H1 (cell line): ENCODE measurements at regions not wholly inside any gene's neighbourhood (a gene's known extent, or its start where the extent isn't known, plus 50 kb on each side); places are given as distances from the start of the nearest gene placed in this dataset.

Source experiments
- HDAC6 ChIP-seq: IDR thresholded peaks from one replicate; pipeline ENCODE4 v1.7.1; 2012; ENCODE audit warnings: low read depth, mild to moderate bottlenecking, inconsistent platforms, low read length, moderate library complexity
- JUN ChIP-seq: IDR thresholded peaks from 2 replicates; pipeline ENCODE4 v1.6.1; 2011; ENCODE audit warnings: low read depth, mild to moderate bottlenecking, improper control_type of control experiment, low read length
- MAFK ChIP-seq: IDR thresholded peaks from 2 replicates; pipeline ENCODE4 v1.6.1; 2012; ENCODE audit warnings: low read depth, mild to moderate bottlenecking, improper control_type of control experiment, low read length
- POLR2A ChIP-seq, 2 experiments: IDR thresholded peaks; 1 replicate in 1 of 2; 2 replicates in 1 of 2; pipeline ENCODE4 v1.6.1; 2011; ENCODE audit warnings: low read depth in 2 of 2, low read length in 2 of 2, mild to moderate bottlenecking in 2 of 2; ENCODE audit errors: control extremely low read depth in 1 of 2
- POLR2AphosphoS5 ChIP-seq: IDR thresholded peaks from 2 replicates; pipeline ENCODE4 v1.6.1; 2011; ENCODE audit warnings: low read depth, low read length
- RNF2 ChIP-seq: fragments of 200-900, 300-1000 bp; sonication (generic); IDR thresholded peaks from 2 replicates; pipeline ENCODE4 v1.7.1; 2016; ENCODE audit warnings: borderline replicate concordance, low read depth, mild to moderate bottlenecking, antibody characterized with exemption, low read length; ENCODE audit not compliant: poor library complexity, severe bottlenecking; ENCODE audit errors: missing control alignments
- SP1 ChIP-seq: IDR thresholded peaks from 2 replicates; pipeline ENCODE4 v1.6.1; 2011; ENCODE audit warnings: low read depth, low read length
- TCF12 ChIP-seq: IDR thresholded peaks from 2 replicates; pipeline ENCODE4 v1.6.1; 2011; ENCODE audit warnings: low read depth, mild to moderate bottlenecking, low read length
- TF ChIP-seq, protein P1 (sequence below), 3 experiments: IDR thresholded peaks; 1 replicate in 2 of 3; 2 replicates in 1 of 3; pipeline versions ENCODE4 v1.5.1 to v1.6.1; 2011; ENCODE audit warnings: low read length in 3 of 3, mild to moderate bottlenecking in 3 of 3, inconsistent platforms in 2 of 3, low read depth in 1 of 3, moderate library complexity in 1 of 3; ENCODE audit not compliant: insufficient read depth in 1 of 3; ENCODE audit errors: control extremely low read depth in 1 of 3

DNA sequence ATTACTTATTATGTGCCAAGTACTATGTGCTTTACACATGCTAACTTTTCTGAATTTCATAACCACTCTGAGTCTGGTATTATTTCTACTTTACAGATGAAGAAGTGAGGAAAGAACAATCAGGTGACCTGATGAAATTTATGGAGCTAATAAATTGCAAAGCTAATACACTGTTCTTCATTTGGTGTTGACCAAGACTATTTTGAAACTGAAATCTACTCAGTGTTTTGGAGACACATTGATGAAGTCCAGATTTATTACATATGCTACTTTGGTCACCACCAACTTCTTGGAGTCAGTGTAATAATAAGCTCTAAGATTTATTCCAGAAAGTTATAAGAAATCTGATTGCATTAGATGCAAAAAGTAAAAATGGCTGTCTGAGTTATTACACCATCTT is 637.9 kb downstream of the FAT4 start:
- no peak for TF ChIP-seq SP1
- TF ChIP-seq MAFK, result no peak
- no peak for TF ChIP-seq RNF2
- no peak for TF ChIP-seq POLR2A (IDR thresholded peaks at IDR 0.05; ENCODE audit: control extremely low read depth in 1 of 2, low read depth in 2 of 2, low read length in 2 of 2)
- no peak for TF ChIP-seq TCF12
- TF ChIP-seq, protein P1, sequence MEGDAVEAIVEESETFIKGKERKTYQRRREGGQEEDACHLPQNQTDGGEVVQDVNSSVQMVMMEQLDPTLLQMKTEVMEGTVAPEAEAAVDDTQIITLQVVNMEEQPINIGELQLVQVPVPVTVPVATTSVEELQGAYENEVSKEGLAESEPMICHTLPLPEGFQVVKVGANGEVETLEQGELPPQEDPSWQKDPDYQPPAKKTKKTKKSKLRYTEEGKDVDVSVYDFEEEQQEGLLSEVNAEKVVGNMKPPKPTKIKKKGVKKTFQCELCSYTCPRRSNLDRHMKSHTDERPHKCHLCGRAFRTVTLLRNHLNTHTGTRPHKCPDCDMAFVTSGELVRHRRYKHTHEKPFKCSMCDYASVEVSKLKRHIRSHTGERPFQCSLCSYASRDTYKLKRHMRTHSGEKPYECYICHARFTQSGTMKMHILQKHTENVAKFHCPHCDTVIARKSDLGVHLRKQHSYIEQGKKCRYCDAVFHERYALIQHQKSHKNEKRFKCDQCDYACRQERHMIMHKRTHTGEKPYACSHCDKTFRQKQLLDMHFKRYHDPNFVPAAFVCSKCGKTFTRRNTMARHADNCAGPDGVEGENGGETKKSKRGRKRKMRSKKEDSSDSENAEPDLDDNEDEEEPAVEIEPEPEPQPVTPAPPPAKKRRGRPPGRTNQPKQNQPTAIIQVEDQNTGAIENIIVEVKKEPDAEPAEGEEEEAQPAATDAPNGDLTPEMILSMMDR (IDR thresholded peaks at IDR 0.05; ENCODE audit: control extremely low read depth in 1 of 3, insufficient read depth in 1 of 3, low read depth in 1 of 3, low read length in 3 of 3), result no peak
- no peak for TF ChIP-seq POLR2AphosphoS5
- no peak for TF ChIP-seq JUN
- no peak for TF ChIP-seq HDAC6
